AG09309 (cell line): ENCODE measurements at regions not wholly inside any gene's neighbourhood (a gene's known extent, or its start where the extent isn't known, plus 50 kb on each side); places are given as distances from the start of the nearest gene placed in this dataset.
A peak's percentile ranks its signal among the peaks of the same experiment; 100 is the strongest.

Experiments
- DNase-seq: peaks from one replicate; pipeline ENCODE4 v3.0.0-alpha.2; 2010; ENCODE audit warnings: low read depth
- H3K4me3 ChIP-seq: 2 replicates; pipeline ENCODE4 v1.5.1; 2011; ENCODE audit warnings: mild to moderate bottlenecking, low read depth, low read length, moderate library complexity; ENCODE audit not compliant: control insufficient read depth
- CTCF ChIP-seq: IDR thresholded peaks from 2 replicates; pipeline ENCODE4 v1.5.1; 2011; ENCODE audit warnings: mild to moderate bottlenecking, low read depth, low read length, inconsistent platforms; ENCODE audit not compliant: insufficient read depth, control insufficient read depth; ENCODE audit errors: missing control alignments

DNA sequence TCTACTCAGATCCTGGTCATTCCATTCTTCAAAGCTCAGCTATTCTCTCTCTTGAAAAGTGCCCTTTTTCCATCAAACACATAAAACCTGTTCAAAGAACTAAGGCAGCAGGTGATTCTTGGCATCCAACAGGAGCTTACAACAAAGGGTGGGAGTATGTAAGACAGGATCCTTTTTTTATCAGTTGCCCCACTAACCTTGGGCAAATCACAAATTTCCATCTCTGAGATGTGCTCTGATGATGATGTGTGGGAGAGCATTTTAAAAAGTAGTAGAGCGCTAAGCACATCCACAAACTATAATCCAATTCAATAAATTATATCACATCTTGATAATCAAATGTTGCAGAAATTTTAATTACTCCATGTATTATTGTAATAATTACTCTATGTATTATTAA is 53.7 kb upstream of the FDX1 start:
- no peak overlapping the region for H3K4me3 ChIP-seq
- no peak for DNase-seq
- no peak for TF ChIP-seq CTCF

DNA sequence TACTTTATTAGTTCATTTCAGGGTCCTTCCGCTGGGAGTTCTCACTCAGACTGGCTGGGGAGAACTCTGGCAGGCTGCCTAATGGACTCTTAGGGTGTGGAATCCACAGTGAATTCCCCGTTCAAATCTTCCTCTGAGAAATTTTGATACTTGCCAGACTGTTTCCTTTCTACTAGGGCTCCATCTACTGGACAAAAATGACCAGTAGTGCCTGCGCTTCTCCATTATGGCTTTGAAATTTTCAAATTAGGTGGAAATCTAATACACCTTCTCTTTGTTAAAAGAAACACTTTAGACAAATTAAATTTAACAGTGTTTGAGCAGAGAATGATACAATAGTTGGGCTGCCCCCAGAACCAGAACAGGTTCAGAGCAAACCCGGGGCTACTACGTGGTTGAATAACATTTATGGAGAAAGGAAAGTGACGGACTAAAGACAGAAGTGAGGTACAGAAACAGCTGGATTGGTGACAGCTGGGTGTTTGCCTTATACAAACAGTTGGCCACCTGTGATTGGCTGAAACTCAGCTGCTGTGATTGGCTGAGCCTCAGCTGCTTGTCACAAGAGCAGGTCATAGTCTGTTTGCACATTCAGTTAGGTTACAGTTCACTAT is 52.9 kb upstream of the FDX1 start:
- peak; percentile 80 for TF ChIP-seq CTCF
- DNase-seq, result peak; percentile 42
- no peak overlapping the region for H3K4me3 ChIP-seq

DNA sequence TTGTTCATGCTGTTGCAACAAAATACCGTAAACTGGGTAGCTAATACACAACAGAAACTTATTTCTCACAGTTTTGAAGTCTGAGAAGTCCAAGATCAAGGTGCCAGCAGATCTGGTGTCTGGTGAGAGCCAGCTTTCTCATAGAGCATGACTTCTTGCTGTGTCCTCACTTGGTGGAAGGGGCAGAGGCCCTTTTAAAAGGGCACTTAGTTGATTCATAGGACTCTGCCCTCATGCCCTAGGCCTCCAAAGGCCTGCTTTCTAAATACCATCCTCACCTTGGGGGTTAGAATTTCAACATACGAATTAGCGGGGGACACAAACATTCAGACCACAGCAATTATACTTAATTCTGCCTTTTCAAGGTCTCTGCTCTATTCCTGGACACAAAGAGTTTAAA is 52.3 kb upstream of the FDX1 start:
- no peak for TF ChIP-seq CTCF
- no peak overlapping the region for H3K4me3 ChIP-seq
- DNase-seq, result no peak

DNA sequence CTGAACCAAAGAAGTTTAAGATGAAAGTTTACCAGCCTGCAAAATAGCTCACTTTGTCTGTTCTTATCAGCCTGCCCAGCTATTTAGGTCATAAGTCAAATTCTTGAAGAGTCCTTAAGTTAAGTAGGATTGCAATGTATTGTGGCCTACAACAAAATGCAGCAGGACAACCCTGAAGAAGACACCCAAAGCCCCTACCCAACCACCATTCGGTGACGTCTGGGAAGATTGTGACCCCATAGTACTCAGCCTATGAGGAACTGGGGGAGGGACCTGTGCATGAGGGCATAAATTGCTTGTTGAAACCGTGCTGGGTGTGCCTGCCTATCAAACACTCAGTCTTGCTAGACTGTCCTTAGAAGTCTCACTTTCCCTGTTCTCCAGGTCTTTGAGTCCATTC is 50.5 kb upstream of the FDX1 start:
- no peak for TF ChIP-seq CTCF
- no peak for DNase-seq
- H3K4me3 ChIP-seq, result no peak overlapping the region

DNA sequence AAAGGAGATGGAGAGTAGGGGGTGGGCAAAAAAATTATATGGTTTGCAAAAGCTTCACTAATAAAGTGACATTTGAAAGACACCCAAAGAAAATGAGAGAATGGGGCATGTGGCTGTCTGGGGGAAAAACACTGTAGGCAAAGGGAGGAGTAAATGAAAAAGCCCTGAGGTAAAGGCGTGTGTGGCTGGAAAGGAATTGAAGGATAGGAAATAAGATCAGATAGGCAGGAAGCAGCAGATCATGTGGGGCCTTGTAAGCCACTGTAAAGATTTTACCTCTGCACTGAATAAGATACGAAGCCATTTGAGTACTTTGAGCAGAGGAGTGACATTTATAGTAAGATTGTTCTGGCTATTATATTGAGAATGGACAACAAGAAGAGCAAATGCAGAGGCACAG is 49.8 kb upstream of the FDX1 start:
- no peak for TF ChIP-seq CTCF
- no peak for DNase-seq
- no peak overlapping the region for H3K4me3 ChIP-seq
